ENCODE measurements at regions not wholly inside any gene's neighbourhood (a gene's known extent, or its start where the extent isn't known, plus 50 kb on each side); places are given as distances from the start of the nearest gene placed in this dataset.

DNA sequence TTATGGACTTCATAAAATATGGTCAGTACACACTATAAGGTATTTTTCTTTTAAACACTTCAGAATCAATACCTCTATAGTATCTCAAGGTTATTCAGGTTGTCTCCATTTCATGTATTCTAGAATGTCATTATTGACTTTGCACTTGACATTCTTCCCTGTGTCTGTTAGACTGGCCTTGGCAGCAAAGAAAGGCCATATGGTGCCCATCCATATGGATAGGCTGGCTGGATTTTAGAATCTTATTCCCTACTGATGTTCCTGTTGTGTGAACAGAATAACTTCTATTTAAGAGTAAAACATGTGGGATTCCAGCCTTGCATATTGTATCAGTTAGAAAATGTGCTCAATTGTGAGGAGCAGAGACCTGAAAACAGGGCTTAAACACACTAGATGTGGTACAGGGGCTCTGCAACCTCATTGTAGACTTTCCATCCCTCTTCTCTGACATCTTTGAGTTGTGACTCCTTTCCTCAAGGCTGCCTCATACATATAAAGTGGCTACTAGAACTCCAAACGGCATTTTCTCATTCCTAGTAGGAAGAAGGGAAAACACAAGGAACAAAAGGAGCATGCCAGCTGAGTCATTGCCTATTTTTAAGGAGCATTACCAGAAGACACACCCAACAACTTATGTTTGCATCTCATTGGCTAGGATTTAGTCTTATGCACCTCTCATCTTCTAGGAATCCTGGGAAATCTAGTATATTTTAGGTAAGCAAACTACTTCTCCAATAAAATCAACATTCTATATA lies 221.2 kb upstream of the TMPO start:
- Mint-ChIP-seq H3K27ac (no peak overlapping the region), H3K4me1 (no peaks in the 10 kb centered on the region), H3K4me3 (no peak overlapping the region), H3K27me3 (ENCODE audit: low read depth in 3 of 3) (peaks cover 3 to 5% (median 5%) of the 10 kb centered on the region in 3 donors), H3K9me3 (no peaks in the 10 kb centered on the region), H3K36me3 (no peaks in the 10 kb centered on the region)
- no peak overlapping the region for H3K9ac ChIP-seq (ENCODE audit: insufficient read depth, low read length, poor library complexity, severe bottlenecking)
- no peaks in the 10 kb centered on the region for H3K79me2 ChIP-seq (ENCODE audit: insufficient read depth, low read length)
- TF ChIP-seq, protein P1, sequence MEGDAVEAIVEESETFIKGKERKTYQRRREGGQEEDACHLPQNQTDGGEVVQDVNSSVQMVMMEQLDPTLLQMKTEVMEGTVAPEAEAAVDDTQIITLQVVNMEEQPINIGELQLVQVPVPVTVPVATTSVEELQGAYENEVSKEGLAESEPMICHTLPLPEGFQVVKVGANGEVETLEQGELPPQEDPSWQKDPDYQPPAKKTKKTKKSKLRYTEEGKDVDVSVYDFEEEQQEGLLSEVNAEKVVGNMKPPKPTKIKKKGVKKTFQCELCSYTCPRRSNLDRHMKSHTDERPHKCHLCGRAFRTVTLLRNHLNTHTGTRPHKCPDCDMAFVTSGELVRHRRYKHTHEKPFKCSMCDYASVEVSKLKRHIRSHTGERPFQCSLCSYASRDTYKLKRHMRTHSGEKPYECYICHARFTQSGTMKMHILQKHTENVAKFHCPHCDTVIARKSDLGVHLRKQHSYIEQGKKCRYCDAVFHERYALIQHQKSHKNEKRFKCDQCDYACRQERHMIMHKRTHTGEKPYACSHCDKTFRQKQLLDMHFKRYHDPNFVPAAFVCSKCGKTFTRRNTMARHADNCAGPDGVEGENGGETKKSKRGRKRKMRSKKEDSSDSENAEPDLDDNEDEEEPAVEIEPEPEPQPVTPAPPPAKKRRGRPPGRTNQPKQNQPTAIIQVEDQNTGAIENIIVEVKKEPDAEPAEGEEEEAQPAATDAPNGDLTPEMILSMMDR (IDR thresholded peaks at IDR 0.05): no peak
- no peak for DNase-seq
- no peak overlapping the region for H3K27ac ChIP-seq (ENCODE audit: low read depth in 1 of 2, low read length in 2 of 2)
- intact Hi-C loops (cut with micrococcal nuclease): no loop called here
- WGBS (ENCODE audit: insufficient coverage): no CpG with 5 or more reads among the region's 1 CpG
- H4K20me1 ChIP-seq (ENCODE audit: insufficient read depth, low read length): no peaks in the 10 kb centered on the region
- H3K27me3 ChIP-seq (ENCODE audit: control insufficient read depth in 2 of 2, insufficient read depth in 2 of 2, low read length in 2 of 2): peaks cover 3 to 4% of the 10 kb centered on the region in 2 donors
- H3K4me1 ChIP-seq (ENCODE audit: control insufficient read depth in 1 of 2, insufficient read depth in 2 of 2, low read length in 2 of 2): no peaks in the 10 kb centered on the region
- H3K4me2 ChIP-seq (replicated peaks; ENCODE audit: extremely low read depth, low read length, poor library complexity, severe bottlenecking): no peak overlapping the region
- H3K4me3 ChIP-seq (replicated peaks in 1 of 3; ENCODE audit: low read depth in 2 of 3, low read length in 3 of 3): no peak overlapping the region
- H3K36me3 ChIP-seq (replicated peaks in 1 of 2; ENCODE audit: control insufficient read depth in 1 of 2, insufficient read depth in 2 of 2, low read length in 2 of 2): no peaks in the 10 kb centered on the region
- no peaks in the 10 kb centered on the region for H3K9me3 ChIP-seq (replicated peaks in 1 of 2; ENCODE audit: control insufficient read depth in 1 of 2, insufficient read depth in 1 of 2, low read length in 2 of 2)
- H2AFZ ChIP-seq (ENCODE audit: insufficient read depth, low read depth, low read length, poor library complexity, severe bottlenecking): no peak overlapping the region

DNA sequence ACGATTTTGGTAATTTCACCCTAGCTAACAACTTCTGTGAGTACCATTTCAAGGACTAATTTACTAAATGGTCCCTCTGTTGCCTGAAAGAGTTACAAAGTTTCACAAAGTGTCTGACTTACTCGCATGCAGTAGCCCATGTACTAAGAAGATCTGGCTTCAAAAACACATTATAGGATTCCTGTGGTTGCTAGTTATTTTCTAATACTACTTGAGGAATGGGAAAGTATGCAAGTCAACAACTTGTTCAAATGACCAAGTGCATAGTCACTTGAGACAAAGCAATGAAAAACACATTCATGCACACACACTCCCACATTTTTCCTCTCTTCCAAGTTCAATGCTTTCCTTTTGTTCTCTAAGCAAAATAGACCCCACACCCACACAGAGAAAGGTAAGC lies 219.7 kb upstream of the TMPO start:
- TF ChIP-seq, protein P1 (IDR thresholded peaks at IDR 0.05): no peak
- no peaks in the 10 kb centered on the region for H3K36me3 Mint-ChIP-seq
- Histone ChIP-seq H4K20me1 (ENCODE audit: insufficient read depth, low read length) (no peaks in the 10 kb centered on the region), H3K4me3 (replicated peaks in 1 of 3; ENCODE audit: low read depth in 2 of 3, low read length in 3 of 3) (no peak overlapping the region), H3K79me2 (ENCODE audit: insufficient read depth, low read length) (no peaks in the 10 kb centered on the region), H3K9me3 (replicated peaks in 1 of 2; ENCODE audit: control insufficient read depth in 1 of 2, insufficient read depth in 1 of 2, low read length in 2 of 2) (no peaks in the 10 kb centered on the region), H3K4me1 (ENCODE audit: control insufficient read depth in 1 of 2, insufficient read depth in 2 of 2, low read length in 2 of 2) (no peaks in the 10 kb centered on the region), H3K27ac (ENCODE audit: low read depth in 1 of 2, low read length in 2 of 2) (no peak overlapping the region), H2AFZ (ENCODE audit: insufficient read depth, low read depth, low read length, poor library complexity, severe bottlenecking) (no peak overlapping the region), H3K9ac (ENCODE audit: insufficient read depth, low read length, poor library complexity, severe bottlenecking) (no peak overlapping the region), H3K4me2 (replicated peaks; ENCODE audit: extremely low read depth, low read length, poor library complexity, severe bottlenecking) (no peak overlapping the region), H3K27me3 (ENCODE audit: control insufficient read depth in 2 of 2, insufficient read depth in 2 of 2, low read length in 2 of 2) (peaks cover 3 to 4% of the 10 kb centered on the region in 2 donors), H3K36me3 (replicated peaks in 1 of 2; ENCODE audit: control insufficient read depth in 1 of 2, insufficient read depth in 2 of 2, low read length in 2 of 2) (no peaks in the 10 kb centered on the region)
- DNase-seq: no peak
- peaks cover 0 to 5% (median 5%) of the 10 kb centered on the region in 3 donors for H3K27me3 Mint-ChIP-seq (ENCODE audit: low read depth in 3 of 3)
- H3K4me1 Mint-ChIP-seq: no peaks in the 10 kb centered on the region
- no peak overlapping the region for H3K27ac Mint-ChIP-seq
- intact Hi-C loops (cut with micrococcal nuclease): no loop called here
- no peak overlapping the region for H3K4me3 Mint-ChIP-seq
- no peaks in the 10 kb centered on the region for H3K9me3 Mint-ChIP-seq
- no CpG with 5 or more reads among the region's 2 CpGs for WGBS (ENCODE audit: insufficient coverage)
